Peyer's patch (tissue), 4 donors: ENCODE measurements at regions not wholly inside any gene's neighbourhood (a gene's known extent, or its start where the extent isn't known, plus 50 kb on each side); places are given as distances from the start of the nearest gene placed in this dataset.

Experiments used
- CTCF ChIP-seq, 6 experiments: fragments of 450-650 bp in 4 of 6; fragments of 200-600 bp in 2 of 6; sonication (generic) in 1 of 6; IDR thresholded peaks; one replicate each; pipeline ENCODE4 v1.5.1; 2017 to 2019; ENCODE audit warnings: antibody characterized with exemption in 6 of 6, mild to moderate bottlenecking in 3 of 6, moderate library complexity in 1 of 6
- POLR2A ChIP-seq, 2 donors: fragments of 450-650 bp; IDR thresholded peaks; one replicate each; pipeline ENCODE4 v1.5.1; 2017; ENCODE audit warnings: antibody characterized with exemption in 2 of 2, mild to moderate bottlenecking in 2 of 2, moderate library complexity in 2 of 2

- TF ChIP-seq CTCF (IDR thresholded peaks at IDR 0.05) (no peak), POLR2A (IDR thresholded peaks at IDR 0.05) (no peak)
Observed at GRCh38 chr22:47284360-47284759, 521.9 kb downstream of the TBC1D22A start.
